PC-9 (cell line): ENCODE measurements at regions not wholly inside any gene's neighbourhood (a gene's known extent, or its start where the extent isn't known, plus 50 kb on each side); places are given as distances from the start of the nearest gene placed in this dataset.

Experiments used
- BruUV-seq: library from RNA; stranded (reverse); fragments of 400-500 nt; replicated peaks from 2 replicates; lab custom pipeline; 2021; lab: Mats Ljungman, UMichigan
- CTCF ChIA-PET: fragments of 300-600 bp; sonication (Branson Sonifier 250); formaldehyde crosslinking; loops from one replicate; lab custom pipeline; 2022; ENCODE audit warnings: antibody characterized with exemption; lab: Charles Lee
- POLR2A ChIA-PET: fragments of 300-600 bp; sonication (Branson Sonifier 250); formaldehyde crosslinking; loops from one replicate; lab custom pipeline; 2022; ENCODE audit warnings: antibody characterized with exemption; ENCODE audit not compliant: unreplicated experiment; lab: Charles Lee
- DNase-seq, 2 experiments: peaks; one replicate each; pipeline versions ENCODE4 v3.0.0 to v3.0.0-alpha.2; 2015 to 2022; ENCODE audit warnings: mixed read lengths in 1 of 2
- H2AFZ ChIP-seq: fragments of 200-600 bp; sonication (generic); 2 replicates; pipeline ENCODE4 v1.8.1; 2017; ENCODE audit warnings: antibody characterized with exemption
- H3F3A ChIP-seq: fragments of 200-600 bp; sonication (generic); 2 replicates; pipeline ENCODE4 v1.8.1; 2017; ENCODE audit warnings: antibody characterized with exemption, mild to moderate bottlenecking, low read depth; ENCODE audit not compliant: insufficient read depth
- H3K27ac ChIP-seq: fragments of 200-600 bp; sonication (generic); 2 replicates; pipeline ENCODE4 v1.6.1; 2016; ENCODE audit warnings: mixed run types
- H3K27me3 ChIP-seq: fragments of 200-600 bp; sonication (generic); 2 replicates; pipeline ENCODE4 v1.6.1; 2016; ENCODE audit warnings: low read depth, mixed run types; ENCODE audit not compliant: insufficient read depth
- H3K36me3 ChIP-seq: fragments of 200-600 bp; sonication (generic); 2 replicates; pipeline ENCODE4 v1.6.1; 2016; ENCODE audit warnings: low read depth, mixed run types
- H3K4me1 ChIP-seq: fragments of 200-600 bp; sonication (generic); replicated peaks from 2 replicates; pipeline ENCODE4 v1.6.1; 2016; ENCODE audit warnings: mixed run types; ENCODE audit not compliant: insufficient read depth
- H3K4me2 ChIP-seq: fragments of 200-600 bp; sonication (generic); 2 replicates; pipeline ENCODE4 v1.6.1; 2017; ENCODE audit warnings: mixed run types
- H3K4me3 ChIP-seq: fragments of 200-600 bp; sonication (generic); 2 replicates; pipeline ENCODE4 v1.6.1; 2016; ENCODE audit warnings: mixed run types
- H3K79me2 ChIP-seq: fragments of 200-600 bp; sonication (generic); 2 replicates; pipeline ENCODE4 v1.6.1; 2017; ENCODE audit warnings: low read depth, mixed run types
- H3K9me2 ChIP-seq: fragments of 200-600 bp; sonication (generic); 2 replicates; pipeline ENCODE4 v1.8.1; 2017; ENCODE audit warnings: mild to moderate bottlenecking; ENCODE audit not compliant: insufficient read depth
- H3K9me3 ChIP-seq: fragments of 200-600 bp; sonication (generic); 2 replicates; pipeline ENCODE4 v1.8.1; 2016; ENCODE audit warnings: low read depth; ENCODE audit not compliant: insufficient read depth
- H4K20me1 ChIP-seq: fragments of 200-600 bp; sonication (generic); 2 replicates; pipeline ENCODE4 v1.8.1; 2017; ENCODE audit not compliant: insufficient read depth
- EZH2 ChIP-seq: fragments of 200-600 bp; sonication (generic); IDR thresholded peaks from 2 replicates; pipeline ENCODE4 v1.8.0; 2017; ENCODE audit warnings: antibody characterized with exemption, low read depth
- intact Hi-C: fragments of 100-400 bp; cut with micrococcal nuclease; formaldehyde crosslinking; loops from one replicate; pipeline ENCODE4 v1.10.0; 2022; ENCODE audit not compliant: unreplicated experiment
- TF ChIP-seq, protein P1 (sequence below): fragments of 200-600 bp; sonication (generic); conservative IDR thresholded peaks from 2 replicates; pipeline ENCODE4 v1.6.1; 2017; ENCODE audit warnings: mixed run types, antibody characterized with exemption, mild to moderate bottlenecking, moderate library complexity

DNA sequence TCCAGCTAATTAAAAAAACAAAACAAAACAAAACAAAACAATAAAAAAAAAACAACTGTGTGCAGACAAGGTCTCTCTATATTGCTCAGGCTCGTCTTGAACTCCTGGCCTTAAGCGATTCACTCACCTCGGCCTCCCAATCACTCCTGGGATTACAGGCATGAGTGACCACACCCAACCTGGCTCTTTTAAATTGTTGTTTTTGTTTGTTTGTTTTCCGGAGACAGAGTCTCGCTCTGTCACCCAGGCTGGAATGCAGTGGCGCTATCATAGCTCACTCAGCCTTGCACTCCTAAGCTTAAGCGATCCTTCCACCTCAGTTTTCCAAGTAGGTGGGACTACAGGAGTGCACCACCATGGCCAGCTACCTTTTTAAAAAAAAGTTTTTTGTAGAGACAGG is 201.6 kb downstream of the EN1 start:
- no TSS peak for BruUV-seq
- no peaks in the 10 kb centered on the region for H4K20me1 ChIP-seq
- TF ChIP-seq EZH2 = no peak
- TF ChIP-seq, protein P1, sequence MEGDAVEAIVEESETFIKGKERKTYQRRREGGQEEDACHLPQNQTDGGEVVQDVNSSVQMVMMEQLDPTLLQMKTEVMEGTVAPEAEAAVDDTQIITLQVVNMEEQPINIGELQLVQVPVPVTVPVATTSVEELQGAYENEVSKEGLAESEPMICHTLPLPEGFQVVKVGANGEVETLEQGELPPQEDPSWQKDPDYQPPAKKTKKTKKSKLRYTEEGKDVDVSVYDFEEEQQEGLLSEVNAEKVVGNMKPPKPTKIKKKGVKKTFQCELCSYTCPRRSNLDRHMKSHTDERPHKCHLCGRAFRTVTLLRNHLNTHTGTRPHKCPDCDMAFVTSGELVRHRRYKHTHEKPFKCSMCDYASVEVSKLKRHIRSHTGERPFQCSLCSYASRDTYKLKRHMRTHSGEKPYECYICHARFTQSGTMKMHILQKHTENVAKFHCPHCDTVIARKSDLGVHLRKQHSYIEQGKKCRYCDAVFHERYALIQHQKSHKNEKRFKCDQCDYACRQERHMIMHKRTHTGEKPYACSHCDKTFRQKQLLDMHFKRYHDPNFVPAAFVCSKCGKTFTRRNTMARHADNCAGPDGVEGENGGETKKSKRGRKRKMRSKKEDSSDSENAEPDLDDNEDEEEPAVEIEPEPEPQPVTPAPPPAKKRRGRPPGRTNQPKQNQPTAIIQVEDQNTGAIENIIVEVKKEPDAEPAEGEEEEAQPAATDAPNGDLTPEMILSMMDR = no peak
- CTCF ChIA-PET = no interaction called here
- H3K79me2 ChIP-seq = no peaks in the 10 kb centered on the region
- H3K27me3 ChIP-seq = no peaks in the 10 kb centered on the region
- no peaks in the 10 kb centered on the region for H3K4me1 ChIP-seq
- POLR2A ChIA-PET = no interaction called here
- 0 out of 2 replicates have a peak, but pooled peaks cover 2% of the 10 kb centered on the region for H3F3A ChIP-seq
- no peak overlapping the region for H3K4me2 ChIP-seq
- no peak overlapping the region for H2AFZ ChIP-seq
- H3K36me3 ChIP-seq = no peaks in the 10 kb centered on the region
- no peaks in the 10 kb centered on the region for H3K9me2 ChIP-seq
- H3K4me3 ChIP-seq = no peak overlapping the region
- H3K9me3 ChIP-seq = no peaks in the 10 kb centered on the region
- intact Hi-C loops = no loop called here
- no peak for DNase-seq
- no peak overlapping the region for H3K27ac ChIP-seq

DNA sequence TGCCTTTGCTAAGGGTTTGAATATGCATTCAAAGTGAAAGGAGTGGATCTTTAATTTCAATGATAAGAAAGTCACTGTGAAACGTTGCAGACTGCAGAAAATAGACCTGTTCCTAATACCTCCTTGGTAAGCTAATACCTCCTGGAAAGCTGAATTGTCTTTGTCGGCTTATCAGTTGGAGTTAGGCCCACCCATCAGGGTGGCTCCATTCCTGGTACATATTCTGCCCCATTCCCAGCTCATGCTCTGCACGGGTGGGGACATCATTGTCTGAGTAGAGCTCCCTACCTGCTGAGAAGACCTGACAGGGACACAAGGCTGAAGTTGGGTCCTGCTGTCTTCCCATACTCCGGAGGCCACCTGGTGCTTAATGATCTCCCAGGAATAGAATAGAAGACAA is 203.3 kb downstream of the EN1 start:
- no peak for DNase-seq
- Histone ChIP-seq H3F3A (0 out of 2 replicates have a peak, but pooled peaks cover 2% of the 10 kb centered on the region), H3K79me2 (no peaks in the 10 kb centered on the region), H3K27me3 (no peaks in the 10 kb centered on the region), H3K9me2 (no peaks in the 10 kb centered on the region), H3K4me2 (no peak overlapping the region), H3K4me3 (no peak overlapping the region), H3K4me1 (no peaks in the 10 kb centered on the region), H3K9me3 (no peaks in the 10 kb centered on the region), H2AFZ (no peak overlapping the region), H3K36me3 (no peaks in the 10 kb centered on the region), H4K20me1 (no peaks in the 10 kb centered on the region), H3K27ac (no peak overlapping the region)
- POLR2A ChIA-PET = no interaction called here
- intact Hi-C loops = no loop called here
- no TSS peak for BruUV-seq
- TF ChIP-seq EZH2 = no peak
- TF ChIP-seq, protein P1 = no peak
- CTCF ChIA-PET = no interaction called here

DNA sequence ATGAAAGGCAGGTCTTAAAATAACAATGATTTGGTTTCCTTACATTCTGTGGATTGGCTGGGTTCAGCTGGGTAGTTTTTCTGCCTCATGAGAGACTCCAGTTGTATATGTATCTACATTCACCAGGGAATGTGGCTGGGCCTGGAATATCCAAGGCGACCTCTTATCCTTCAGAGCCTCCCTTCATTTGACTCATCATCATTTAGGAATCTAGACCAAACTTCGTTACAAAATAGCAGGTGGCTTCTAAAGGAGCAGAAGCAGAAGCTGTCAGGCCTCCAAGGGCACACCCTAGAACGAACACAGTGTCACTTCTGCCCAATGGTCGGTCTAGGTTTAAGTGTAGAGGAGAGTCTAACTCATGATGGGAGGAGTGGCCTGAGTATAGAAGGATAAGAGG is 204.2 kb downstream of the EN1 start:
- no peaks in the 10 kb centered on the region for H3K27me3 ChIP-seq
- H3F3A ChIP-seq = 0 out of 2 replicates have a peak, but pooled peaks cover 2% of the 10 kb centered on the region
- TF ChIP-seq, protein P1 = no peak
- TF ChIP-seq EZH2 = no peak
- intact Hi-C loops = no loop called here
- no peak overlapping the region for H2AFZ ChIP-seq
- H3K9me3 ChIP-seq = no peaks in the 10 kb centered on the region
- H3K27ac ChIP-seq = no peak overlapping the region
- no peak for DNase-seq
- no TSS peak for BruUV-seq
- H3K4me2 ChIP-seq = no peak overlapping the region
- no peak overlapping the region for H3K4me3 ChIP-seq
- H3K9me2 ChIP-seq = no peaks in the 10 kb centered on the region
- H3K4me1 ChIP-seq = no peaks in the 10 kb centered on the region
- ChIA-PET CTCF (no interaction called here), POLR2A (no interaction called here)
- H4K20me1 ChIP-seq = no peaks in the 10 kb centered on the region
- H3K36me3 ChIP-seq = no peaks in the 10 kb centered on the region
- H3K79me2 ChIP-seq = no peaks in the 10 kb centered on the region
